Caco-2 (cell line): ENCODE measurements at regions not wholly inside any gene's neighbourhood (a gene's known extent, or its start where the extent isn't known, plus 50 kb on each side); places are given as distances from the start of the nearest gene placed in this dataset.

Source experiments
- BruUV-seq: library from RNA; stranded (reverse); fragments of 400-500 nt; replicated peaks from 2 replicates; lab custom pipeline; 2021; lab: Mats Ljungman, UMichigan
- CTCF ChIA-PET: fragments of 300-600 bp; sonication (Branson Sonifier 250); formaldehyde crosslinking; loops from one replicate; lab custom pipeline; 2022; ENCODE audit warnings: antibody characterized with exemption; lab: Charles Lee
- POLR2A ChIA-PET: fragments of 300-600 bp; sonication (Branson Sonifier 250); formaldehyde crosslinking; loops from one replicate; lab custom pipeline; 2022; ENCODE audit warnings: antibody characterized with exemption; lab: Charles Lee
- DNase-seq, 2 experiments: peaks; one replicate each; pipeline versions ENCODE4 v3.0.0 to v3.0.0-alpha.2; 2020 to 2022
- H3K27me3 ChIP-seq: replicated peaks from 2 replicates; pipeline ENCODE4 v1.6.0; 2011; ENCODE audit warnings: low read length; ENCODE audit not compliant: control insufficient read depth, insufficient read depth
- H3K36me3 ChIP-seq: 2 replicates; pipeline ENCODE4 v1.5.1; 2011; ENCODE audit warnings: low read length; ENCODE audit not compliant: control insufficient read depth, insufficient read depth
- H3K4me1 ChIP-seq: fragments of 250-450 bp; sonication (Bioruptor Pico); 2 replicates; pipeline ENCODE4 v1.5.1; 2020; ENCODE audit warnings: mild to moderate bottlenecking
- H3K4me3 ChIP-seq: 2 replicates; pipeline ENCODE4 v1.5.1; 2011; ENCODE audit warnings: low read depth, mild to moderate bottlenecking, control low read depth, low read length
- H3K9me3 ChIP-seq: fragments of 250-450 bp; sonication (Bioruptor Pico); 2 replicates; pipeline ENCODE4 v1.5.1; 2020; ENCODE audit warnings: mild to moderate bottlenecking, moderate library complexity
- H3K27ac Mint-ChIP-seq: one replicate; pipeline ENCODE4 v1.8.0; 2022; ENCODE audit warnings: mixed read lengths; ENCODE audit not compliant: unreplicated experiment
- H3K27me3 Mint-ChIP-seq: one replicate; pipeline ENCODE4 v1.8.0; 2022; ENCODE audit warnings: mixed read lengths; ENCODE audit not compliant: insufficient read depth, unreplicated experiment
- H3K36me3 Mint-ChIP-seq: one replicate; pipeline ENCODE4 v1.8.0; 2022; ENCODE audit warnings: mild to moderate bottlenecking, mixed read lengths; ENCODE audit not compliant: insufficient read depth, unreplicated experiment
- H3K4me1 Mint-ChIP-seq: one replicate; pipeline ENCODE4 v1.8.0; 2022; ENCODE audit warnings: low read depth, mixed read lengths; ENCODE audit not compliant: unreplicated experiment
- H3K4me3 Mint-ChIP-seq: one replicate; pipeline ENCODE4 v1.8.0; 2022; ENCODE audit warnings: mild to moderate bottlenecking, moderate library complexity, mixed read lengths; ENCODE audit not compliant: unreplicated experiment
- H3K9me3 Mint-ChIP-seq: one replicate; pipeline ENCODE4 v1.8.0; 2022; ENCODE audit warnings: mixed read lengths; ENCODE audit not compliant: unreplicated experiment
- CTCF ChIP-seq, 2 experiments: fragments of 200-600 bp in 1 of 2; IDR thresholded peaks; 1 replicate in 1 of 2; 2 replicates in 1 of 2; pipeline versions ENCODE4 v1.5.1 to v1.8.0; 2011 to 2022; ENCODE audit warnings: antibody characterized with exemption in 1 of 2, control low read depth in 1 of 2, inconsistent platforms in 1 of 2, low read depth in 1 of 2, low read length in 1 of 2, mild to moderate bottlenecking in 1 of 2, moderate library complexity in 1 of 2; ENCODE audit not compliant: insufficient read depth in 1 of 2, severe bottlenecking in 1 of 2, unreplicated experiment in 1 of 2
- intact Hi-C: fragments of 100-400 bp; cut with micrococcal nuclease; formaldehyde crosslinking; loops from one replicate; pipeline ENCODE4 v1.10.0; 2022; ENCODE audit not compliant: unreplicated experiment

GRCh38 chr9:68601081-68601480, 60.4 kb upstream of the TMEM252 start:
- Histone ChIP-seq H3K4me3 (no peak overlapping the region), H3K27me3 (no peaks in the 10 kb centered on the region), H3K9me3 (no peaks in the 10 kb centered on the region), H3K36me3 (no peaks in the 10 kb centered on the region), H3K4me1 (no peaks in the 10 kb centered on the region)
- ChIA-PET POLR2A (no interaction called here), CTCF (no interaction called here)
- no peak for TF ChIP-seq CTCF (IDR thresholded peaks at IDR 0.05; ENCODE audit: insufficient read depth in 1 of 2, low read depth in 1 of 2, low read length in 1 of 2, severe bottlenecking in 1 of 2, unreplicated experiment in 1 of 2)
- Mint-ChIP-seq H3K4me3 (no peak overlapping the region), H3K27me3 (no peaks in the 10 kb centered on the region), H3K9me3 (no peaks in the 10 kb centered on the region), H3K36me3 (no peaks in the 10 kb centered on the region), H3K27ac (no peak overlapping the region), H3K4me1 (no peaks in the 10 kb centered on the region)
- no peak for DNase-seq
- intact Hi-C loops, result no loop called here
- no TSS peak for BruUV-seq

GRCh38 chr9:68603371-68603770, 62.7 kb upstream of the TMEM252 start:
- CTCF ChIA-PET, result no interaction called here
- Mint-ChIP-seq H3K9me3 (no peaks in the 10 kb centered on the region), H3K27ac (no peak overlapping the region), H3K27me3 (no peaks in the 10 kb centered on the region), H3K36me3 (no peaks in the 10 kb centered on the region), H3K4me3 (no peak overlapping the region), H3K4me1 (no peaks in the 10 kb centered on the region)
- Histone ChIP-seq H3K36me3 (no peaks in the 10 kb centered on the region), H3K4me3 (no peak overlapping the region), H3K9me3 (no peaks in the 10 kb centered on the region), H3K27me3 (no peaks in the 10 kb centered on the region), H3K4me1 (no peaks in the 10 kb centered on the region)
- DNase-seq, result no peak
- intact Hi-C loops, result no loop called here
- TF ChIP-seq CTCF (IDR thresholded peaks at IDR 0.05; ENCODE audit: insufficient read depth in 1 of 2, low read depth in 1 of 2, low read length in 1 of 2, severe bottlenecking in 1 of 2, unreplicated experiment in 1 of 2), result no peak
- no TSS peak for BruUV-seq
- POLR2A ChIA-PET, result no interaction called here

- DNase-seq, result no peak
- Histone ChIP-seq H3K27me3 (no peaks in the 10 kb centered on the region), H3K4me1 (no peaks in the 10 kb centered on the region), H3K36me3 (no peaks in the 10 kb centered on the region), H3K9me3 (no peaks in the 10 kb centered on the region), H3K4me3 (no peak overlapping the region)
- intact Hi-C loops, result no loop called here
- Mint-ChIP-seq H3K36me3 (no peaks in the 10 kb centered on the region), H3K4me3 (no peak overlapping the region), H3K4me1 (no peaks in the 10 kb centered on the region), H3K27me3 (no peaks in the 10 kb centered on the region), H3K27ac (no peak overlapping the region), H3K9me3 (no peaks in the 10 kb centered on the region)
- no TSS peak for BruUV-seq
- TF ChIP-seq CTCF (IDR thresholded peaks at IDR 0.05; ENCODE audit: insufficient read depth in 1 of 2, low read depth in 1 of 2, low read length in 1 of 2, severe bottlenecking in 1 of 2, unreplicated experiment in 1 of 2), result no peak
- CTCF ChIA-PET, result no interaction called here
- POLR2A ChIA-PET, result no interaction called here
Observed at GRCh38 chr9:68608763-68609162, 68.1 kb upstream of the TMEM252 start.
